GM21526 (cell line): ENCODE measurements at regions not wholly inside any gene's neighbourhood (a gene's known extent, or its start where the extent isn't known, plus 50 kb on each side); places are given as distances from the start of the nearest gene placed in this dataset.

ENCODE experiments used
- ATAC-seq: cut with Tn5 transposase; IDR thresholded peaks from one replicate; pipeline ENCODE4 v1.9.1; 2021; ENCODE audit warnings: moderate library complexity; ENCODE audit not compliant: unreplicated experiment, low FRiP score

DNA sequence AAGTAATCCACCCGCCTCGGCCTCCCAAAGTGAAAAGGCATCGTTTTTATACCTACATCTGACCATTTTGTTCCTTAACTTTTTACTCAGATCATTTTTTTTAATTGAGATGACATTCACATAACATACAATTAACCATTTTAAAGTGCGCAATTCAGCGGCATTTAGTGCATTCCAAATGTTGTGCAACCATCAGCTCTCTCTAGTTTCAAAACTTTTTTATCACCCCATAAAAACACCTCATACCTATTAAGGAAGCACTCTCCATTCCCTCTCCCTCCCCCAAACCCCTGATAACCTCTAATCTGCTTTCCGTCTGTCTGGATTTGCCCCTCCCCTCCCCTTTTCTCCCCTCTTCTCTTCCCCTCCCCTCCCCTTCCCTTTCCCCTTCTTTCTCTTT is 310.1 kb downstream of the UACA start:
- no peak for ATAC-seq

DNA sequence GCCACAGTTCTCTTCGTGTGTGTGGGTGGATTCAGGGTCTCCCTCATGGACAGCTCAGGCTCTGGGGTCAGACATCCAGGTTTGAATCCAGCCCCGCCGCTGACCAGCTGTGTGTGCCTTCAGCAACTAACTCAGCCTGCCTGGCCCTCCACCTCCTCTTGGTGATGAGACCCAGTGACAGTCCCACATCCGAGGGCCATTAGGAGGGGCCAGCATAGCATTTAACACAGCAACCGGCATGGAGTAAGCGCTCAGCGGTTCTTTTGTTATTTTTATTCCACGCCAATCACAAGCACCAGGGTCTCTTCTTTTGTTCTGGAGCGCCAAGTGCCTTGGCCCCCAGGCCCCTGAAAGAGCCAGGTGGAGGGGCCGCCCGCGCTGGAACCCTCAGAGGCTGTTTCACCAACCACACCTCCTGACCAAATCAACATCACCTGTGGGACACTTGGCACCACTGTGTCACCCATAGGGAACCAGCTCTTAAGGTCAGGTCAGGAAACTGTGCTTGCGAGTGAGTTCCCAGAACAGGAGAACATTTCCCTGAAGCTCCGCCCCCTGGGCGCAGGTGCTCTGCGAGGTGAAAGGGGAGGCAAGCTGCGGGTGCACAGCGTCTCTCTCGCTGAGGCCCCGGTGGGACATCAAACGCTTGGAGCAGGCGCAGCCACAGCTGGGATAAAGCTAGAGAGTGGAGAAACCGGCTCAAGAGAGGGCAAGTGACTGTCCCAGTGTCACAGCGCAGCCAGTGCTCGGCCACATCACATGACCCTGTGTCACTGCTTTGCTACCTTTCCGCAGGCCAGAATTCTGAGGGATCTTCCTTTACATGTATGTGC is 311.3 kb downstream of the UACA start:
- no peak for ATAC-seq

DNA sequence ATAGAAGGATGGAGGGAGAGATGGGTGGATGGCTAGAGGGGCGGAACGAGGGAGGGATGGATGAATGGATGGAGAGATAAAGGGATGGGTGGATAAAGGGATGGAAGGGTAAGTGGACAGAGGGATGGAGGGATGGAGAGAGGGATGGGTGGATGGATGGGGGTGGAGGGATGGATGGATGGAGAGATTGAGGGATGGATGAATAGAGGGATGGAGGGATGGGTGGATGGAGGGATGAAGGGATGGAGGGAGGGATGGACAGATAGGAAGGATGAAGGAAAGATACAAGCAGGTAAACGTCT is 313.3 kb downstream of the UACA start:
- ATAC-seq, result no peak

DNA sequence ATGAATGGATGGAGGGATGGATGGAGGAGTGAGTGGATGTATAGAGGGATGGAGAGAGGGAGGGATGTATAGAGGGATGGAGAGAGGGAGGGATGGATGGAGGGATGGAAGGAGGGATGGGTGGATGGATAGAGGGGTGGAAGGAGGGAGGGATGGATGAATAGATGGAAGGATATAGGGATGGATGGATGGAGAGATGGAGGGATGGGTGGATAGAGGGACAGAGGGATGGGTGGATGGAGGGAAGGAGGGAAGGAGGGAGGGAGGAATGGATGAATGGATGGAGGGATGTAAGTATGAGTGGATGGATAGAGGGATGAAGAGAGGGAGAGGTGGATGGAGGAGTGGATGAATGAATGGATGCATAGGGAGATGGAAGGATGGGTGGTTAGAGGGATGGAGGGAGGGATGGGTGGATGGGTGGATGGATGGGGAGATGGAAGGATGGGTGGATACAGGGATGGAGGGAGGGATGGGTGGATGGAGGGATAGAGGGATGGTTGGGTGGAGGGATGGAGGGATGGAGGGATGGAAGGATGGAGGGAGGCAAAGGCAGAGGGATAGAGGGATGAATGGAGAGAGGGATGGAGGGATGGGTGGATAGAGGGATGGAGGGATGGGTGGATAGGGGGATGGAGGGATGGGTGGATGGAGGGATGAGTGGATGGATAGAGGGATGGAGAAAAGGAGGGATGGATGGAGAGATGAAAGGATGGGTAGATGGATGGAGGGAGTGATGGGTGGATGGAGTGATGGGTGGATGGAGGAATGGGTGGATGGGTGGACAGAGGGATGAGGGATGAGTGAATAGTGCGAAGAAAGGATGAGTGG is 313.8 kb downstream of the UACA start:
- no peak for ATAC-seq

DNA sequence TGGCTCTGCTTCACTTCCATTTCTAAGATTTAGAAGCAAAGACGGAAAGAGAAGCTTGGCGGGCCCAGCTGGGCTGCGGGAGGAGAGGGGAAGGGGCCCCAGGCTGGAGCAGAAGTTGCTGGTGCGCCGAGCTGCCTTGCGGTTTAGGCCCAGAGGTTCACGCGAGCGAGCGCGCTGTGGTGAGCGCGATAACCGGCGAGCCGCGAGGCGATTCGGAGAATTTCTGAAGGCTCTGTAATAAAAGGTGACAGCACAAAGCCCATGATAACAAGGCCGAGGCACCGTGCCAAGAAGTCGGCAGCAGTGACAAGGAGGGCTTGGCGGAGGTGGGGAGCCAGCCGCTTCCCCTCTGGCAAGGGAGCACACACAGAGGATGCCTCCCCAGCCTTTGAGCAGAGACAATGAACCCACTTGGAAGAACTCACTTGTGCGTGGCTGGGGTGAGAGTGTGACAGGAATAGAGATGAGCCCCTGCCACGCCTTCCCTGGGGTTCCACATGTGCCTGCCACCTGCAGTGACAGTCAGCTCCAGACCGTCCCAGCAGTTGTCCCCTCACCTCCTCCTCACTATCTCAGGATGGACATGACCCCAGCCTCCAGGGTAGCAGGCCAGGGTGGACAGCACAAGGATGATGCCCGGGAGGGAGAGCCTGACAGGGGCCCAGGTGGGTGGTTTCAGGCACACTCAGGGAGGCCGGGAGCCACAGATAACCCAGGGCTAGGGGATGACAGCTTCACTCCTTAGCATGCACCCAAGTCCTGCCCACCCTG is 315.2 kb downstream of the UACA start:
- no peak for ATAC-seq

DNA sequence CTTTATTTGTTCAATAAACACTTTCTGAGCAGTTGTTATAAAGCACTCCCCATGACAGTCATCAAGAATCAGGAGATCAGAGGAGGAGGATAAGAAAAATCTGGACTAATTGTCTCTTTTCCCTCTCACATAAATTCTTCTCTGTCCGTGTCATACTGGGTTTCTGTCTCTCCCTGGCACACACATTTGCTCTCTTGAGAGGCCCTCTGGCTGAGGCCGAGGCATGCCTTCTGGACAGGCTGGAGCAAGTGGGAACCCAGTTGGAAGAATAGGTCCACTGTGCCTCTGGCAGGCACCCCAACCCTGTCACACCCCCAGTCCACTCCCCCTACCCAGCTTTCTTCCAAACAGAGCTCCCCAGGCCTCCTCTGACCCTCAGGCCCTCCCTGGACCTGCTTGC is 315.8 kb downstream of the UACA start:
- no peak for ATAC-seq

DNA sequence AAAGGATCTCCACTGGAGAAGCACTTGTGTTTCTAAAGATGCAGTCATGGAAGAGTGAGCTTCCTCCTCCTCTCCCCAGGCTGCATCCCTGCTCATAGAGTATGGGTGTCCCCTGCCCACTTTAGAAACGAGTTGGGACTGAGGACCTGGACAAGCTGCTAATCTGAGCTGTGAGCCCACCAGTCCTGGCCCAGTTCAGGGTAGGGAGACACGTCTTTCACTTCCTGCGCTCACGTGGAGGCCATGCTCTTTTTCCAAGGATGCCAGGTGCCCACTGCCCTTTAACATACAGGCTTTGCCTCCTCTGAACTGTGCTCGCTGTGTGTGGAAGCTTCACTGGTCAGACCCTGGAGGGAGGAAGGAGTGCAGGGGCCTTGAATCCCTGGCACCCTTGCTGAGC is 316.3 kb downstream of the UACA start:
- ATAC-seq, result no peak

DNA sequence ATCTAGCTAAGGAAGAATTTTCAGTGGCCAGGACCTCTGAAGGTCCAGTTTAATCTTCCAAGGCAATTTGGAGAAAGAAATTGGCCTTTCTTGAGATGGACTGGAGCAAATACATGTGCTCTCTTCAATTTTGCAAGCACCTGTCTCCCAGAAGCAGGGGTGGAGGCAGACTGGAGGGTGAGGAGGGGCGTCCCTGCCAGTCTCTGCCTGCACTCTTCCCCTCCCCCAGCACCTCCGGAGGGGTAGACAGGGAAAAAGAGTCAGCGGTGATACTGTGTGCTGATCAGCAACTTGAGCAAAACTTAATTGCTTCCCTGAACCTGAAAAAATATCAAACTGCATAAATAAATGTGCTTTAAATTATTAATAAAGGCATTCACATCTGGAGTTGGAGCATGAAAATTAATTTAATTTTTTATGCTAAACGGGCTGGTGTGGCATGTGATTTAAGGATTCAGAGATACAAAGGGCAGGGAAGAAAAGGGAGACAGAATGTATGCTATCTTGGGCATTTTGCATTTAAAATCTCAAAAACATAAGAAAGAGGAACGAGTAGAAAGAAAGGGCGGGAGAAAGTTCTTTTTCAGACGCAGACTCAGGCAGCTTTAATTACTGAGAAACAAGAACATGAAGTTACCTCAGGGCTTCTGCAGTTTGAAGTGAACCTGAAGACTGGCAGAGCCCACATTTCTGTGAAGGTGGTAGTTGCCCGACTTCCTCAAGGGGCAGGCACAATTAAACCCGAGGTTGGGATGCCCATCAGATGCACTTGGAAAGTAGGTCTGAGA is 319.7 kb downstream of the UACA start:
- ATAC-seq, result no peak

DNA sequence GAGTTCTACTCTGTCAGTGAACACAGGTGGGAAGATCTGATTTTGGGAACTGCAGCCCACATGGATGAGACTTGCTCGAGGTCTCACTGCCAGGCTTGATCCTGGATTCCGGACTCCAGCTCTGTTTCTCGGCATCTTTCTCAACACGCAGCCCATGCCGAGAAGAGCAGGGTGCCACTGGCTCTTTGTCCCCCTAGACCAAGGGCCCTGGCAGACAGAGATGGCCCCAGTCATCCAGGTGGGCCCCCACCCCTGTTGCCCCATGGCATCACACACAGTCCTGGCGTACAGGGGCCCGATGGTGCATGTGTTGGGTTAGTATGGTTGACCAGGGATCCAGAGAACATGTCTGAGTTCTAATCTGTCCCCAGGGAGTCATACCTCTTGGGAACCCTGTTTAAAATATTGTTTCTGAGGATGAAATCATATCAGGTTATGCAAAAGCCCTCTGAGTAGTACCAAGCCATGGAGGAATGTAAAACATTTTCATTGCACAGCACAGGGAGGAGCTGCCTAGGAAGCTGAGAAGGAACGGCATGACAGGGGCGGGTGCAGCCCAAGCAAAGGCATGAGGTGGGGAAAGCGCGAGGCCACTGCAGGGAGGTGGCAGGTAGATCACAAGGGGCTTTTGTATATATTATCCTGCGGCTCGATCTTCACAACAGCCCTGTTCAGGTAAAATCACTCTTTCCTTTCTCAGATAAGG is 320.6 kb downstream of the UACA start:
- no peak for ATAC-seq

DNA sequence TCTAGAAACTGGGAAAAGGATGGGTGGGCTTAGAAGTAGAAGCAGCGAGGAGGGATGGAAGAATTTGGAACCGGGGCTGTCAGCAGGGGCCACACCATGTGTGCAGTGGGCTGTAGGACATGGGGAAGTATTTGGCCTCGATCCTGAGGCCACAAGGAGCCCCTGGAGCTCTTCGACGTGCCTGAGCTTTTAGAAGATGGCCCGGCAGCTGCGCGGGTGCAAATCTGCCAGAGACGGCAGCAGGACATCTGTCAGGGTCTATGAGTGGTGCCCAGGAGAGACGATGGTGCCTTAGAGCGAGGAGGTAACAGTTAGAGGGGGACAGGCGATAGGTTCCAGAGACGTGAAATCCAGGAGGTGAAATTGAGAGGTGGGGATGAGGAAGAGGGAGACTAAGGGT is 321.1 kb downstream of the UACA start:
- ATAC-seq, result no peak

DNA sequence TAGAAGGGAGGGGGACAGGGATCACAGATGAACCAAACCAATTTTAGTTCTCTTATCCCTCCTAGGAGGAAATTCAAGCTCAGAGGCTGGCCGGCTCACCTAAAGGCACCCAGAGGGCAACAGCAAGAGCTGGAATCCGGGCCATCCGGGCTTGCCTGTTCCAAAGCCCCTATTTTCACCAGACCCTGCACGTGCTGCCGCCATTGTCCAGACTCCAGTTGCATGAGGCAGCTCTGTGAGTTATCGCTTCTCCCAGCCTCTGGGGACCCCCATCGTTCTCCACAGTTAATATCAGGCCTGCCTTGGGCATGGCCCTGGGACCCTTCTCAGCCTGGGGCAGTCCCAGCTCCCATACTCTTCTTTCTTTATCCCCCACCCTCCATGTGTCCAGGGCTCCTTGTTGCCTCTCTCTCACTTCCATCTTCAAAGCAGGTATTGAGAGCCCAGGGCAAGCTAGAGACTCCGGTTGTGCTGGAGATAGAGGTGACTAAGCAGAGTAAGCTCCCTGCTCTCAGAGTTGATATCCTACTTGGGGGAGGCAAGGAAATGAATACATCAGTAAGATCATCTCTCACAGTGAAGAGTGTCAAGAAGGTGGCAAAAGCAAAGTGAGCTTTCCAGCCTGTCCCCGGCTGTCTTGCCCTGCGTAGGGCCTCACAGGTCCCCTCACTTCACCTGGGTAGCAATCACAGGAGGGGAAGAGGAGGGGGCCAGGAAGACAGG is 322.8 kb downstream of the UACA start:
- no peak for ATAC-seq

DNA sequence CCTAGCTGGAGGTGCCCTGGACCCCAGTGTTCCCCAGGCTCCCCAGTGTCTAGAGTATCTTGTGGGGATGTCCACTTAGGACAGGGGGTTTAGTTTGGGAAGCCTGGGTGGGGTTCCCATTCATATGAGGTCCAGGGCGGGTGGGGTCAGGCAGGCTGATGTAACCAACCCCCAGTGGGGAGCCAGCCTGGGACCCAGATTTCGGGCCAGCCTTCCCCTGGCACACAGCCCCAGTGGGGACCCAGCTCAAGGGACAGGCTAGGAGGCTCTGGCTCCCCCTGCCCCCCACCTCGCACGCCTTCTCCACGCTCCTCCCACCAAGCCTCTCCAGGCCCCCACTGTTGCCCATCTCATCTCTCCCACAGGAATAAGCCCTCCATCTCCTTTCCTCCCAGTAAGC is 323.5 kb downstream of the UACA start:
- no peak for ATAC-seq

DNA sequence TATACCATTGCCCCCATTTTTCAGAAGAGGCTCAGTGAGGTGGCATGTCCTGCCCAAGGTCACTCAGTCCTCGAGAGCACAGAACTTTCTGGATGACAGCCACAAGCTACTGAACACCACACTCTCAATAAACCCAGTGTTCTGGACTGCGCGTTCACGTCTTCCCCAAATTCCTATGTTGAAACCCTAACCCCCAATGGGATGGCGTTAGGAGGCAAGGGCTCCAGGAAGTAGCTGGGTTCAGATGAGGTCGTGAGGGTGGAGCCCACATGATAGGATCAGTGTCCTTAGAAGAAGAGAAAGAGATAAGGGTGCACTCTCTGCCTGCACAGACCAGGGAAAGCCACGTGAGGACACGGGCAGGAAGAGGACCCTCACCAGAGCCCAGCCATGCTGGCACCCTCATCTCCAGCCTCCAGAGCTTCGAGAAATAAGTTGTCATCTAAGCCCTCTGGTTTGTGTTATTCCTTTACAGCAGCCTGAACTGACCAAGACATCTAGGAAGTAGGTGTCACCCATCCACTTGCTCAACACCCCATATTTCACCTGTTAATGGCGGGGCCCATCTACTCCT is 324.0 kb downstream of the UACA start:
- ATAC-seq, result no peak

DNA sequence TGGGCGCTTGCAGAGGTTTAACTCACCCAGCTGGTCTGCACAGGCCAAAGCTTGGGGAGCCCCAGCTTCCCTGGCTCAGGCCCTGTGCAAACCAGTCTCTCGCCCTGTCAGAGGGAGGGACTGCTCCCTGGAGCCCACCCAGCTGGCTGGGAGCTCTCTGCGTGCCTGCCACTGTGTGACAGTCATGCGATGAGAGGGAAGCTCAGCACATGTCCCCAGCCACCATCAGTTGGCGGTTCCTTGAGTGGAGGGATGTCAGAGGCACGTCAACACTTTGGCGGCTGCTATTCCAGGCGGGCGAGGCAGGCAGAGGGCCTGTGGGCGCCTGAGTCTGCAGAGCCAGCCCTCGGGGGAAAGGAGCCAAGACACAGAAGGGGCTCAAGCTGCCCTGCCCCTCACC is 324.6 kb downstream of the UACA start:
- ATAC-seq, result no peak

DNA sequence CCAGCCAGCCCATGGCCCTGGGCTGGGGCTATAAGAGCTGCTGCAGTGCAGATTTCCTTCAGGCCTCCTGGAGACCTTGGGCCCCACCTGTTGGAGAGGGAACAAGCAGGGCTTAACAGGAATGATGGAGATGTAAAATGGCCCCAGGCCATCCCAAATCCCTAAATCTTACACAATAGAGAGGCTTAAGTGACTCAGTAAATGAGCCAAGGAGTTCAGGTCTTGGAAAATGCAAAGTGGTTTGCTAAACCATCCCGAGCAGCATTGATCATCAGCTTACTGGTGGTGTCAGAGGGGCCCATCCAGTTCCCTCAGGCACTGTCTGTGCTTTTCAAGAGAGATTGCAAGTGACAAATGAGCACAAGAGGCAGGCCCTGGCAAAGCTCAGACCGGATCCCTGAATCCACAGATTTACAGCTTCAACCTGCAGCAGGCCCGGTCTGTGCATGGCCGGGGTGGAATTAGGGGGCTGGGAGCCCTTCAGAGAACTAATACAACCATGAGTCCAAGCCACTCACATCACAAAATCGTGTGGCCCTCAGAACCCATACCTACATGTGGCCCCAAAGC is 325.4 kb downstream of the UACA start:
- no peak for ATAC-seq

DNA sequence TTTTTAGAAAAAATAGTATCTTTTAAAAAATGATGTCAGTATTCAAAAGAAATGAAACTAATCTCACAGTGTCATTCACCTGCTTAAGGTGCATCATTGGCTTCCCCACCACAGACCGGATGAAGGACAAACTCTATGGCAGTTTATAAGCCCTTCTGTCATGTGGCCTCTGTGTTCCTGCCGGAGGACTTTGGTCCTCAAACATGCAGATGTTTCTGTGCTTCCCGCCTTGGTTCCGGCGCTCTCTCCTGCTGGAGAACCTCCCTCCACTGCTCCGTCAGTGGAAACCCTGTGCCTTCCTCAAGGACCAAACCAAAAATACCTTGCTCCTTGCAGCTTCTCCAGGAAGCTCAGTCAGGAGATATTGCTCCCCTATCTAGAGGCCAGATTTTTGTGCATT is 326.3 kb downstream of the UACA start:
- no peak for ATAC-seq

DNA sequence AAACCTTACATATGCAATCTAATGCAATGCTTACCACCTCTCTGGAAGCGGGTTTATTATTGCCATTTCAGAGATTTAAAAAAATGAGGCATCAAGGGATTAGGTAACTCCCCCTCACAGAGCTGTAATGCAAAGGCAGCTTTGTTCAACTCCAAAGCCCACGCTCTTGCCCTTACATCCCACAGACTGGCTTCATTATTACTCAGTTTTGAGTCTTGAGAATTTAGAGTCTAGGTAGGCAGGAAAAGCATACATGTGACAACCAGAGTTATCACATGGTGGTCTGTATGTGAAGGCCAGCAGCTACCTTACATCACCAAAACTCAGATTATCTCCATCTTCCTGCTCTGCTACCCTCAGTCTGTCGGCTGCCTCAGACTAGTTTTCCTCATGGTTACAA is 326.9 kb downstream of the UACA start:
- ATAC-seq, result no peak

DNA sequence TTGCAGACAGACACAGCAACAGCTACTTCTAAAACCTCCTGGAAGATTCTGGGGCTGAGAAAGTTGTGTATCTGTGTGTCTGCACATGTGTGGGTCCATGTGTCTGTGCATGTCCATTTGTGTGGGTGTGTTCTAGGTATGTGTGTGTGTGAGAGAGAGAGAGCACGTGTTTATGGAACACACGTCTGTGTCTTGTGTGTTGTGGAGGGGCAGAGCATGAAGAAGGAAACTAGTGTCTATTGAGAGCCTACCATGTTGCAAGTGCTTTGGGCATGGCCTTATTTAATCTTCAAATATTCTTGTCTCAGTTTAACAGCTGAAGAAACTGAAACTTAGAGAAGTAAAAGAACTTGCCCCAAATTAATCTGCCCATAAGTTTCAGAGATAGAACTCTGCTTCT is 327.5 kb downstream of the UACA start:
- ATAC-seq, result no peak

DNA sequence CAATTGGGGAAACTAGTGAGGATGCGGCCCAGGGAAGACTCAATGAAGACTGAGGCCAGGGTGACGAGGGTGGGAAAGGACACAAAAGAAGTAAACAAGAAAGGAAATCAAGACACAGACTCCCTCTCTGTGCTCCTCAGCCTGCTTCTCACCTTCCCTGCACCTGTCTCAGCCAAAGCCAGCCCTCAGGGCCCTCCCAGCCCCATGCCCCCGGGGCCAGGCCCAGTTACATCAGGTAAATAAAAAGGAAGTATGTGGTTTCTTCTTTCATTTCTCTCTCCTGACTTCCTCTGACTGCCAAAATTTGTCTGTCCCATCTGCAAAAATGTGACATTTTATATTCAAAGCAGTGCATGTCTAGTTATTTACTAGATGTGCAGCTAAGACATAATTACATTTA is 328.0 kb downstream of the UACA start:
- ATAC-seq, result no peak
